NCI-H1105 (cell line): ENCODE measurements at regions not wholly inside any gene's neighbourhood (a gene's known extent, or its start where the extent isn't known, plus 50 kb on each side); places are given as distances from the start of the nearest gene placed in this dataset.
A peak's percentile ranks its signal among the peaks of the same experiment; 100 is the strongest.

Source experiments
- DNase-seq: peaks from one replicate; lab custom pipeline; 2025; lab: John Stamatoyannopoulos, UW

GRCh38 chr17:77444984-77445759, 304.4 kb downstream of the SEC14L1 start:
- no peak for DNase-seq

GRCh38 chr17:77445760-77446532, 305.2 kb downstream of the SEC14L1 start:
- DNase-seq, result no peak

GRCh38 chr17:77446940-77447634, 306.3 kb downstream of the SEC14L1 start:
- DNase-seq, result no peak

- no peak for DNase-seq
These were observed 308.7 kb downstream of the SEC14L1 start for GRCh38 chr17:77449373-77449907.

GRCh38 chr17:77449908-77450741, 309.4 kb downstream of the SEC14L1 start:
- DNase-seq, result no peak

- DNase-seq, result no peak
These were observed 310.0 kb downstream of the SEC14L1 start for GRCh38 chr17:77450742-77451244.

- DNase-seq, result peak; percentile 56
These were observed 310.6 kb downstream of the SEC14L1 start for GRCh38 chr17:77451245-77451893.

GRCh38 chr17:77451894-77452852, 311.4 kb downstream of the SEC14L1 start:
- DNase-seq, result no peak

- no peak for DNase-seq
These were observed 313.0 kb downstream of the SEC14L1 start for GRCh38 chr17:77453613-77454241.

GRCh38 chr17:77454242-77455095, 313.7 kb downstream of the SEC14L1 start:
- DNase-seq, result peak; percentile 52

GRCh38 chr17:77455111-77455890, 314.5 kb downstream of the SEC14L1 start:
- no peak for DNase-seq

- no peak for DNase-seq
These were observed 315.1 kb downstream of the SEC14L1 start for GRCh38 chr17:77455891-77456260.

- DNase-seq, result no peak
These were observed 315.6 kb downstream of the SEC14L1 start for GRCh38 chr17:77456271-77456950.

- DNase-seq, result no peak
These were observed 316.3 kb downstream of the SEC14L1 start for GRCh38 chr17:77456951-77457548.

GRCh38 chr17:77457572-77458201, 316.9 kb downstream of the SEC14L1 start:
- no peak for DNase-seq
